Stimulated activated CD8-positive, alpha-beta memory T cell treated with anti-CD3 and anti-CD28 coated beads, Interleukin-7, amount 100 ng/mL, for 1 hour (primary cell): ENCODE measurements at regions not wholly inside any gene's neighbourhood (a gene's known extent, or its start where the extent isn't known, plus 50 kb on each side); places are given as distances from the start of the nearest gene placed in this dataset.

Source experiments
- DNase-seq, 2 donors: peaks; one replicate each; pipeline ENCODE4 v3.0.0-alpha.2; 2020; ENCODE audit warnings: low read depth in 2 of 2

- DNase-seq, result no peak
Observed at GRCh38 chrX:40149286-40150175, 51.8 kb upstream of the BCOR start.

DNA sequence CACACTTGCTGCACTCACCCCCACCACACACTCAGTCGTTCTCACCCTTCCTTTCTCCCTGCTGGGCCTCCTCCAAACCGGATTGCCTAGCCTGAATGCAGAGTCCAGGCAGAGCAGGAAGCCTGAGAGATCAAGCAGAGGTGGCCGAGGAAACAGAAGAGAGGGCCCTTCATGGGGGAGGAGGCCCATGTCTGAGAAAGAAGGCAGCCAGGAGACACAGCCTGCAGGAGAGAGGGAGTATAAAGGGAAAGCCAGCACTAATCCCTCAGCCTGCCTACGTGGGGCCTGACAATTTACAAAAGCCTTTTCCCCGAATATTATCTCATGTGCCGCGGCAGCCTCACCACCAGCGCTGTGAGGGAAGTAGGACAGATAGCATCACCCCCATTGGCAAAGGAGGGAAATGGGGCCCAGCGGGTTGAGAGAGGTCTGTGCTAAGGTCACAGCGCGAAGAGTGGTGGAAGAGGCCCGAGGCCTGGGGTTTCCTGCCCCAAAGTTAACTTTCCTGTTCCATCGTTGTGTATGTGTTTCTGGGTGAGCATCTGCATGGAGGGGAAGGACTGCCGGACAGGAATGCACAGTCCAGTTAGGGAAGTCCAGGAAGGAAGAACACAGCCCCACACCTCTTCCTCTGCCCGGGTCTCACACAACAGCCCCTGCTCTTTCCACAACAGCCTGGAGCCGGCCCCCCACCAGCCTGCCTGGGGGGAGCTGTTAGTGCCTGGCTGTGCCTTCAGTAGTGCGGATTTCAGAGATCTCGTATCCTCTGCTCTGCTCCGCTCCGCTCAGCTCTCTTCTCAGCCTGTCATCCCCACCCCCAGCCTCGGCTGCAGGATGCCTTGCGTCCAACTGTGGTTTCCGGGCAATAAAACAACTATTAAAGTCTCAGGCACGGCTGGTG, 50.9 kb upstream of the BCOR start:
- DNase-seq, result no peak

DNA sequence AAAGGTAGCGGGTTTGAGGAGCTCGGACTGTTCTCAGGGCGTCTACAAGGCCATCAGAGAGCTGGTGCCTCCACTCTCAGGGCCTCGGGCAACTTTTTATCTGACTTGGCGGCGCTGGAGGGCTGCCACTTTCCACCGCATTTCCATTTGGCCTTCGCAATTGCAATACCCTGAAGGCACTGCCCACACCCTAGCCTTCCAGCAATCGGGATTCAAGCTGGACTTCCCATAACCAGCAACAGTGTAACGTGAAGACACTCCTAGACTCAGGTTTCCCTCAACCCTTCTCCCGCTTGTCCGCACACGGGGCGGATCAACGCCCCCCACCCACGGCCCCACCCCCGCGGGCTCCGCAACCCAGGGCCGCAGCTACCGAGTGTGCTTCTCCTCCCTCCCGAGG, 50.2 kb upstream of the BCOR start:
- no peak for DNase-seq
